ENCODE measurements at regions not wholly inside any gene's neighbourhood (a gene's known extent, or its start where the extent isn't known, plus 50 kb on each side); places are given as distances from the start of the nearest gene placed in this dataset.

GRCh38 chr13:64640002-64640401 is 2590.1 kb downstream of the PCDH9 start:
- TF ChIP-seq GATA2 (IDR thresholded peaks at IDR 0.05; ENCODE audit: low read depth, low read length): no peak
- TF ChIP-seq GATA3 (IDR thresholded peaks at IDR 0.05; ENCODE audit: low read depth, low read length): no peak
